ENCODE measurements at regions not wholly inside any gene's neighbourhood (a gene's known extent, or its start where the extent isn't known, plus 50 kb on each side); places are given as distances from the start of the nearest gene placed in this dataset.

- TF ChIP-seq, protein P1, sequence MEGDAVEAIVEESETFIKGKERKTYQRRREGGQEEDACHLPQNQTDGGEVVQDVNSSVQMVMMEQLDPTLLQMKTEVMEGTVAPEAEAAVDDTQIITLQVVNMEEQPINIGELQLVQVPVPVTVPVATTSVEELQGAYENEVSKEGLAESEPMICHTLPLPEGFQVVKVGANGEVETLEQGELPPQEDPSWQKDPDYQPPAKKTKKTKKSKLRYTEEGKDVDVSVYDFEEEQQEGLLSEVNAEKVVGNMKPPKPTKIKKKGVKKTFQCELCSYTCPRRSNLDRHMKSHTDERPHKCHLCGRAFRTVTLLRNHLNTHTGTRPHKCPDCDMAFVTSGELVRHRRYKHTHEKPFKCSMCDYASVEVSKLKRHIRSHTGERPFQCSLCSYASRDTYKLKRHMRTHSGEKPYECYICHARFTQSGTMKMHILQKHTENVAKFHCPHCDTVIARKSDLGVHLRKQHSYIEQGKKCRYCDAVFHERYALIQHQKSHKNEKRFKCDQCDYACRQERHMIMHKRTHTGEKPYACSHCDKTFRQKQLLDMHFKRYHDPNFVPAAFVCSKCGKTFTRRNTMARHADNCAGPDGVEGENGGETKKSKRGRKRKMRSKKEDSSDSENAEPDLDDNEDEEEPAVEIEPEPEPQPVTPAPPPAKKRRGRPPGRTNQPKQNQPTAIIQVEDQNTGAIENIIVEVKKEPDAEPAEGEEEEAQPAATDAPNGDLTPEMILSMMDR (IDR thresholded peaks at IDR 0.05; ENCODE audit: insufficient read depth, low read length): no peak
- TF ChIP-seq GABPA (IDR thresholded peaks at IDR 0.05; ENCODE audit: low read depth): no peak
Measured at GRCh38 chr7:70923181-70923845, 208.6 kb upstream of the GALNT17 start.

Measured in HL-60 (cell line).